ENCODE measurements at regions not wholly inside any gene's neighbourhood (a gene's known extent, or its start where the extent isn't known, plus 50 kb on each side); places are given as distances from the start of the nearest gene placed in this dataset.

- TF ChIP-seq CTCF (IDR thresholded peaks at IDR 0.05) (no peak), POLR2A (IDR thresholded peaks at IDR 0.05) (no peak)
Observed at GRCh38 chr16:79483336-79483735, 117.2 kb downstream of the MAF start.

Data from adrenal gland (tissue), 5 donors.